DMS 273 (cell line): ENCODE measurements at regions not wholly inside any gene's neighbourhood (a gene's known extent, or its start where the extent isn't known, plus 50 kb on each side); places are given as distances from the start of the nearest gene placed in this dataset.
A peak's percentile ranks its signal among the peaks of the same experiment; 100 is the strongest.

Experiments
- DNase-seq: peaks from one replicate; lab custom pipeline; 2025; ENCODE audit not compliant: unreplicated experiment; lab: John Stamatoyannopoulos, UW

- no peak for DNase-seq
Observed at GRCh38 chr10:93177511-93177910, 103.8 kb downstream of the CYP26A1 start.

GRCh38 chr10:93178226-93178625 lies 104.5 kb downstream of the CYP26A1 start:
- DNase-seq: no peak

- no peak for DNase-seq
Observed at GRCh38 chr10:93180482-93180931, 106.8 kb downstream of the CYP26A1 start.

- DNase-seq: no peak
Observed at GRCh38 chr10:93181271-93182048, 107.8 kb downstream of the CYP26A1 start.

- no peak for DNase-seq
Observed at GRCh38 chr10:93182049-93182327, 108.3 kb downstream of the CYP26A1 start.

- DNase-seq: no peak
Observed at GRCh38 chr10:93182790-93183189, 109.1 kb downstream of the CYP26A1 start.

- peak; percentile 1 for DNase-seq
Observed at GRCh38 chr10:93186653-93187052, 113.0 kb downstream of the CYP26A1 start.

- DNase-seq: no peak
Observed at GRCh38 chr10:93189944-93190343, 116.3 kb downstream of the CYP26A1 start.

GRCh38 chr10:93190372-93190771 lies 116.7 kb downstream of the CYP26A1 start:
- DNase-seq: no peak

GRCh38 chr10:93193906-93194305 lies 120.2 kb downstream of the CYP26A1 start:
- DNase-seq: no peak

GRCh38 chr10:93198401-93199131 lies 124.9 kb downstream of the CYP26A1 start:
- DNase-seq: no peak

- DNase-seq: no peak
Observed at GRCh38 chr10:93199191-93199751, 125.6 kb downstream of the CYP26A1 start.

GRCh38 chr10:93204494-93205485 lies 131.1 kb downstream of the CYP26A1 start:
- no peak for DNase-seq

GRCh38 chr10:93206652-93207051 lies 133.0 kb downstream of the CYP26A1 start:
- DNase-seq: no peak

GRCh38 chr10:93208717-93209464 lies 135.2 kb downstream of the CYP26A1 start:
- DNase-seq: no peak

GRCh38 chr10:93211991-93212390 lies 138.3 kb downstream of the CYP26A1 start:
- DNase-seq: no peak

- DNase-seq: no peak
Observed at GRCh38 chr10:93215312-93215711, 141.6 kb downstream of the CYP26A1 start.

GRCh38 chr10:93216341-93216985 lies 142.8 kb downstream of the CYP26A1 start:
- no peak for DNase-seq

GRCh38 chr10:93218386-93218785 lies 144.7 kb downstream of the CYP26A1 start:
- no peak for DNase-seq

GRCh38 chr10:93219347-93219746 lies 145.7 kb downstream of the CYP26A1 start:
- no peak for DNase-seq
